ENCODE measurements at regions not wholly inside any gene's neighbourhood (a gene's known extent, or its start where the extent isn't known, plus 50 kb on each side); places are given as distances from the start of the nearest gene placed in this dataset.

GRCh38 chr14:71751264-71751663 is 181.0 kb upstream of the RGS6 start (continued):
- TF ChIP-seq MAFG (tag; conservative IDR thresholded peaks at IDR 0.05): peak; percentile 30; the same call in 1 of the 2 replicates
- no peak for TF ChIP-seq ELF2 (CRISPR knock-in tag; IDR thresholded peaks at IDR 0.05)
- TF ChIP-seq CBX2 (IDR thresholded peaks at IDR 0.05; ENCODE audit: insufficient read depth, low read length, poor library complexity, severe bottlenecking): no peak
- TF ChIP-seq TAF7 (tag; IDR thresholded peaks at IDR 0.05): no peak
- TF ChIP-seq NCOA2 (IDR thresholded peaks at IDR 0.05; ENCODE audit: partially characterized antibody in 2 of 2): no peak
- peak; percentile 36; the same call in 1 of the 2 replicates for TF ChIP-seq NFE2 (IDR thresholded peaks at IDR 0.05; ENCODE audit: low read depth)
- TF ChIP-seq ZNF699 (CRISPR knock-in tag; IDR thresholded peaks at IDR 0.05; ENCODE audit: insufficient replicate concordance): no peak
- TF ChIP-seq MEIS2 (IDR thresholded peaks at IDR 0.05; ENCODE audit: partially characterized antibody): peak; percentile 77
- no peak for TF ChIP-seq ETS2 (tag; IDR thresholded peaks at IDR 0.05; ENCODE audit: borderline replicate concordance, poor library complexity, severe bottlenecking)
- TF ChIP-seq NFXL1 (CRISPR knock-in tag; IDR thresholded peaks at IDR 0.05): no peak
- no peak for TF ChIP-seq ZNF551 (CRISPR knock-in tag; IDR thresholded peaks at IDR 0.05)
- TF ChIP-seq SRSF1 (IDR thresholded peaks at IDR 0.05; ENCODE audit: low read depth, low read length): no peak
- no peak for TF ChIP-seq ARID2 (IDR thresholded peaks at IDR 0.05)
- no peak for TF ChIP-seq NCOA6 (IDR thresholded peaks at IDR 0.05)
- no peak for TF ChIP-seq HINFP (tag; conservative IDR thresholded peaks at IDR 0.05; ENCODE audit: low read depth)
- TF ChIP-seq BRD4 (IDR thresholded peaks at IDR 0.05): no peak
- TF ChIP-seq RBM39 (optimal IDR thresholded peaks at IDR 0.05; ENCODE audit: low read depth, low read length): no peak
- TF ChIP-seq KDM4B (IDR thresholded peaks at IDR 0.05; ENCODE audit: borderline replicate concordance in 2 of 2, low read depth in 1 of 2): no peak
- no peak for TF ChIP-seq MAZ (CRISPR knock-in tag; conservative IDR thresholded peaks at IDR 0.05 in 1 of 2, IDR thresholded peaks at IDR 0.05 in 1 of 2)
- no peak for TF ChIP-seq NFRKB (IDR thresholded peaks at IDR 0.05; ENCODE audit: low read depth)

Data from K562 (cell line).